Left lobe of liver (tissue), 2 donors: ENCODE measurements at regions not wholly inside any gene's neighbourhood (a gene's known extent, or its start where the extent isn't known, plus 50 kb on each side); places are given as distances from the start of the nearest gene placed in this dataset.
"Not testable (repeated sequence)": the region's sequence is repeated elsewhere in the genome, so short reads cannot be mapped to it uniquely, and the experiment has no call there.

Experiments
- ATAC-seq: fragments of 200-7000 bp; cut with Tn5 transposase; one replicate; pipeline ENCODE4 v1.9.1; 2020; ENCODE audit warnings: mild to moderate bottlenecking, moderate library complexity
- DNase-seq: peaks from one replicate; pipeline ENCODE4 v3.0.0-alpha.2; 2020; ENCODE audit warnings: low spot score
- donor health status: DM: no; HTN: no; CAD: no; lungs with moderate emphysema.
- donor health status: DM: no; HTN: yes; CAD: no.

GRCh38 chr3:182124187-182124586, 412.5 kb downstream of the SOX2 start:
- no peak for ATAC-seq
- DNase-seq: no peak

GRCh38 chr3:182124716-182125115, 413.0 kb downstream of the SOX2 start:
- no peak for DNase-seq
- no peak for ATAC-seq

- ATAC-seq (no peak), DNase-seq (no peak)
Measured at GRCh38 chr3:182129740-182130139, 418.0 kb downstream of the SOX2 start.

GRCh38 chr3:182133752-182134151, 422.0 kb downstream of the SOX2 start:
- no peak for DNase-seq
- ATAC-seq: no peak

GRCh38 chr3:182135056-182135455, 423.3 kb downstream of the SOX2 start:
- ATAC-seq (no peak), DNase-seq (no peak)

GRCh38 chr3:182136008-182136910, 424.5 kb downstream of the SOX2 start:
- no peak for ATAC-seq
- no peak for DNase-seq

- no peak for ATAC-seq
- no peak for DNase-seq
Measured at GRCh38 chr3:182138393-182138792, 426.7 kb downstream of the SOX2 start.

GRCh38 chr3:182139627-182140357, 428.1 kb downstream of the SOX2 start:
- DNase-seq: no peak
- ATAC-seq: no peak

GRCh38 chr3:182142928-182143327, 431.2 kb downstream of the SOX2 start:
- DNase-seq (no peak), ATAC-seq (no peak)

GRCh38 chr3:182143903-182144302, 432.2 kb downstream of the SOX2 start:
- DNase-seq (no peak), ATAC-seq (no peak)

GRCh38 chr3:182148360-182148759, 436.6 kb downstream of the SOX2 start:
- no peak for ATAC-seq
- no peak for DNase-seq

- no peak for ATAC-seq
Measured at GRCh38 chr3:182149594-182149993, 437.9 kb downstream of the SOX2 start.

GRCh38 chr3:182156326-182156725, 444.6 kb downstream of the SOX2 start:
- not testable (repeated sequence) for DNase-seq, ATAC-seq

More at GRCh38 chr3:182149594-182149993, 437.9 kb downstream of the SOX2 start:
- no peak for DNase-seq

GRCh38 chr3:182165234-182165633, 453.5 kb downstream of the SOX2 start:
- ATAC-seq: no peak
- no peak for DNase-seq

- no peak for DNase-seq
- no peak for ATAC-seq
Measured at GRCh38 chr3:182172534-182172933, 460.8 kb downstream of the SOX2 start.

GRCh38 chr3:182178488-182179200, 466.9 kb downstream of the SOX2 start:
- DNase-seq (no peak), ATAC-seq (no peak)

- ATAC-seq: no peak
- DNase-seq: no peak
Measured at GRCh38 chr3:182179631-182180030, 467.9 kb downstream of the SOX2 start.

- ATAC-seq: no peak
- DNase-seq: no peak
Measured at GRCh38 chr3:182180654-182181385, 469.1 kb downstream of the SOX2 start.

GRCh38 chr3:182182531-182182968, 470.8 kb downstream of the SOX2 start:
- DNase-seq (no peak), ATAC-seq (no peak)

GRCh38 chr3:182183716-182184430, 472.1 kb downstream of the SOX2 start:
- DNase-seq (no peak), ATAC-seq (no peak)
